ENCODE measurements at regions not wholly inside any gene's neighbourhood (a gene's known extent, or its start where the extent isn't known, plus 50 kb on each side); places are given as distances from the start of the nearest gene placed in this dataset.

DNA sequence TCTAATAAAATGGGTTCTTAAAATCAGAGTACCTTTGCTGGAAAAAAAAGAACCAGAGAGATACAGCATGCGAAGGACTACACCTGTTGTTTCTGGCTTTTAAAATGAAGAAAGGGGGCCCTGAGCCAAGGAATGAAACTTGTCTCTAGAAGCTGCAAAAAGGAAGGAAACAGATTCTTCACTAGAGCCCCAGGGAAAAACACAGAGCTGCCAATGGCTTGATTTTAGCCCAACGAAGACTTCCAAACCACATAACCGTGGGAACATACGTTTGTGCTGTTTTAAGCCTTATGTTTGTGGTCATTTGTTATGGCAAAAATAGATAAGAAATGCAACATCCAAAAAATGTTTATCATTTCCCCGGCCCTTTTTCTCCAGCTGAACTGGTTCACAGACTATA is 780.0 kb downstream of the SORCS1 start:
- intact Hi-C loops (cut with micrococcal nuclease; ENCODE audit: unreplicated experiment) = no loop called here
- Histone ChIP-seq H3K4me3 (ENCODE audit: low read depth, low read length) (no peak overlapping the region), H3K9me3 (no peaks in the 10 kb centered on the region), H3K27me3 (replicated peaks; ENCODE audit: control insufficient read depth, insufficient read depth, low read length) (no peaks in the 10 kb centered on the region), H3K36me3 (ENCODE audit: control insufficient read depth, insufficient read depth, low read length) (no peaks in the 10 kb centered on the region), H3K4me1 (no peaks in the 10 kb centered on the region)
- BruUV-seq (replicated peaks) = no TSS peak
- POLR2A ChIA-PET = no interaction called here
- H3K27ac Mint-ChIP-seq (ENCODE audit: unreplicated experiment) = no peak overlapping the region
- H3K27me3 Mint-ChIP-seq (ENCODE audit: insufficient read depth, unreplicated experiment) = no peaks in the 10 kb centered on the region
- H3K9me3 Mint-ChIP-seq (ENCODE audit: unreplicated experiment) = no peaks in the 10 kb centered on the region
- TF ChIP-seq, protein P1, sequence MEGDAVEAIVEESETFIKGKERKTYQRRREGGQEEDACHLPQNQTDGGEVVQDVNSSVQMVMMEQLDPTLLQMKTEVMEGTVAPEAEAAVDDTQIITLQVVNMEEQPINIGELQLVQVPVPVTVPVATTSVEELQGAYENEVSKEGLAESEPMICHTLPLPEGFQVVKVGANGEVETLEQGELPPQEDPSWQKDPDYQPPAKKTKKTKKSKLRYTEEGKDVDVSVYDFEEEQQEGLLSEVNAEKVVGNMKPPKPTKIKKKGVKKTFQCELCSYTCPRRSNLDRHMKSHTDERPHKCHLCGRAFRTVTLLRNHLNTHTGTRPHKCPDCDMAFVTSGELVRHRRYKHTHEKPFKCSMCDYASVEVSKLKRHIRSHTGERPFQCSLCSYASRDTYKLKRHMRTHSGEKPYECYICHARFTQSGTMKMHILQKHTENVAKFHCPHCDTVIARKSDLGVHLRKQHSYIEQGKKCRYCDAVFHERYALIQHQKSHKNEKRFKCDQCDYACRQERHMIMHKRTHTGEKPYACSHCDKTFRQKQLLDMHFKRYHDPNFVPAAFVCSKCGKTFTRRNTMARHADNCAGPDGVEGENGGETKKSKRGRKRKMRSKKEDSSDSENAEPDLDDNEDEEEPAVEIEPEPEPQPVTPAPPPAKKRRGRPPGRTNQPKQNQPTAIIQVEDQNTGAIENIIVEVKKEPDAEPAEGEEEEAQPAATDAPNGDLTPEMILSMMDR (IDR thresholded peaks at IDR 0.05; ENCODE audit: insufficient read depth in 1 of 2, low read depth in 1 of 2, low read length in 1 of 2, severe bottlenecking in 1 of 2, unreplicated experiment in 1 of 2) = no peak
- no peak overlapping the region for H3K4me3 Mint-ChIP-seq (ENCODE audit: unreplicated experiment)
- no peaks in the 10 kb centered on the region for H3K4me1 Mint-ChIP-seq (ENCODE audit: low read depth, unreplicated experiment)
- CTCF ChIA-PET = no interaction called here
- no peaks in the 10 kb centered on the region for H3K36me3 Mint-ChIP-seq (ENCODE audit: insufficient read depth, unreplicated experiment)
- DNase-seq = no peak

DNA sequence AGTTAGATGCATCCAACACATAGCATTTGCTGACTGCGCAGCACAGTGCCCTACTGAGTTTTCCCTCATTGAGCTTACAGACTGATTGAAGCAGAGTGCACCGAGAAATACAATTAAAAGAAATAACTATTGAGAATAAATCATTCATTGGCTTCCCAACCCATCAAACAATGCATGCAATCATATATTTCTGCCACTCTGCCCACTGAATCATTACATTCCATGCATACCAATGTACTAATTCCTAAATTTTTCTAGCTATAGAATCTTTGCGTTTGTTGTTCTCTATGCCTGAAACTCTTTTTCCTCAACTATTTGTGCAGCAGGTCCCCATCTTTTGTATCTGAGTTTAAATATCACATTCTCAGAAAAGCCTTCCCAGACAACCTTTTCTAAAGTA is 783.8 kb downstream of the SORCS1 start:
- Histone ChIP-seq H3K36me3 (ENCODE audit: control insufficient read depth, insufficient read depth, low read length) (no peaks in the 10 kb centered on the region), H3K4me3 (ENCODE audit: low read depth, low read length) (no peak overlapping the region), H3K9me3 (no peaks in the 10 kb centered on the region), H3K27me3 (replicated peaks; ENCODE audit: control insufficient read depth, insufficient read depth, low read length) (no peaks in the 10 kb centered on the region), H3K4me1 (no peaks in the 10 kb centered on the region)
- CTCF ChIA-PET = interaction anchor here (0.7 kb wide), 1 partner anchor 1028 kb away, joined by 4 read pairs; no protein-coding TSS in a partner anchor
- H3K27me3 Mint-ChIP-seq (ENCODE audit: insufficient read depth, unreplicated experiment) = no peaks in the 10 kb centered on the region
- no peaks in the 10 kb centered on the region for H3K9me3 Mint-ChIP-seq (ENCODE audit: unreplicated experiment)
- BruUV-seq (replicated peaks) = no TSS peak
- H3K36me3 Mint-ChIP-seq (ENCODE audit: insufficient read depth, unreplicated experiment) = no peaks in the 10 kb centered on the region
- H3K4me3 Mint-ChIP-seq (ENCODE audit: unreplicated experiment) = no peak overlapping the region
- intact Hi-C loops (cut with micrococcal nuclease; ENCODE audit: unreplicated experiment) = no loop called here
- POLR2A ChIA-PET = no interaction called here
- H3K4me1 Mint-ChIP-seq (ENCODE audit: low read depth, unreplicated experiment) = no peaks in the 10 kb centered on the region
- no peak overlapping the region for H3K27ac Mint-ChIP-seq (ENCODE audit: unreplicated experiment)
- TF ChIP-seq, protein P1 (IDR thresholded peaks at IDR 0.05; ENCODE audit: insufficient read depth in 1 of 2, low read depth in 1 of 2, low read length in 1 of 2, severe bottlenecking in 1 of 2, unreplicated experiment in 1 of 2) = no peak
- DNase-seq = no peak

DNA sequence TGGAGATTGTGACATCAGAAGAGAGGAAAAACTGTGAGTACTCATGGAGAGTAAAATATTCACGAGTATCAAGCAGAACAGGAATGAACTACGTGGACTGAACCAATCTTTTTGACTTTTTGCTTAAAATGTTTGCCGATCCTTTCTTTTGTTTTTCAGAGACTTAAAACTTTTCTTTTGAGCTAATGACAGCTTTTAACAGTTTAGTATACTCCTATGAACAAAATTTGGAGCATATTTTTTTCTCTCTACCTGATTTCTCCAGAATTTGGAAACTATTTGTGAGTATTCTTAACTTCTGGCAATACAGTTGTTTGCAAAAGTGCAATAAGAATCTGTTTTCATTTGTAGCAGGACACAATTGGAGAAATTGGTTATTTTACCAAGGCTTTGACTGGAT is 786.3 kb downstream of the SORCS1 start:
- Mint-ChIP-seq H3K27me3 (ENCODE audit: insufficient read depth, unreplicated experiment) (no peaks in the 10 kb centered on the region), H3K4me1 (ENCODE audit: low read depth, unreplicated experiment) (no peaks in the 10 kb centered on the region), H3K9me3 (ENCODE audit: unreplicated experiment) (no peaks in the 10 kb centered on the region), H3K36me3 (ENCODE audit: insufficient read depth, unreplicated experiment) (no peaks in the 10 kb centered on the region), H3K27ac (ENCODE audit: unreplicated experiment) (no peak overlapping the region), H3K4me3 (ENCODE audit: unreplicated experiment) (no peak overlapping the region)
- no peaks in the 10 kb centered on the region for H3K4me1 ChIP-seq
- no peak overlapping the region for H3K4me3 ChIP-seq (ENCODE audit: low read depth, low read length)
- intact Hi-C loops (cut with micrococcal nuclease; ENCODE audit: unreplicated experiment) = no loop called here
- DNase-seq = no peak
- CTCF ChIA-PET = no interaction called here
- H3K9me3 ChIP-seq = no peaks in the 10 kb centered on the region
- TF ChIP-seq, protein P1 (IDR thresholded peaks at IDR 0.05; ENCODE audit: insufficient read depth in 1 of 2, low read depth in 1 of 2, low read length in 1 of 2, severe bottlenecking in 1 of 2, unreplicated experiment in 1 of 2) = no peak
- POLR2A ChIA-PET = no interaction called here
- H3K27me3 ChIP-seq (replicated peaks; ENCODE audit: control insufficient read depth, insufficient read depth, low read length) = no peaks in the 10 kb centered on the region
- no TSS peak for BruUV-seq (replicated peaks)
- H3K36me3 ChIP-seq (ENCODE audit: control insufficient read depth, insufficient read depth, low read length) = no peaks in the 10 kb centered on the region

All from Caco-2 (cell line).